GM23338 (cell line): ENCODE measurements at regions not wholly inside any gene's neighbourhood (a gene's known extent, or its start where the extent isn't known, plus 50 kb on each side); places are given as distances from the start of the nearest gene placed in this dataset.

Source experiments
- CREB1 ChIP-seq: fragments of 250-450 bp; sonication (Bioruptor Pico); IDR thresholded peaks from 2 replicates; pipeline ENCODE4 v1.5.0; 2020; ENCODE audit warnings: low read depth, mild to moderate bottlenecking, moderate library complexity
- CTCF ChIP-seq, 2 experiments: fragments of 200-600 bp in 1 of 2; sonication (generic) in 1 of 2; conservative IDR thresholded peaks; 2 replicates each; pipeline versions ENCODE4 v1.5.1 to v1.6.1; 2016 to 2017; ENCODE audit warnings: antibody characterized with exemption in 2 of 2, low read depth in 2 of 2, mild to moderate bottlenecking in 2 of 2, moderate library complexity in 1 of 2
- ETS1 ChIP-seq: IDR thresholded peaks from 2 replicates; pipeline ENCODE4 v1.6.1; 2016; ENCODE audit warnings: antibody characterized with exemption
- EZH2 ChIP-seq: fragments of 200-600 bp; sonication (generic); IDR thresholded peaks from one replicate; pipeline ENCODE4 v1.8.0; 2017; ENCODE audit warnings: antibody characterized with exemption, mild to moderate bottlenecking, low read depth; ENCODE audit not compliant: unreplicated experiment
- EZH2phosphoT487 ChIP-seq: fragments of 200-600 bp; sonication (generic); IDR thresholded peaks from one replicate; pipeline ENCODE4 v1.8.1; 2018; ENCODE audit warnings: antibody characterized with exemption; ENCODE audit not compliant: unreplicated experiment
- JUNB ChIP-seq: IDR thresholded peaks from one replicate; pipeline ENCODE4 v1.6.1; 2016; ENCODE audit warnings: antibody characterized with exemption; ENCODE audit not compliant: unreplicated experiment
- POLR2AphosphoS5 ChIP-seq: IDR thresholded peaks from 2 replicates; pipeline ENCODE4 v1.6.1; 2016; ENCODE audit warnings: antibody characterized with exemption, low read depth
- REST ChIP-seq: IDR thresholded peaks from one replicate; pipeline ENCODE4 v1.6.1; 2018; ENCODE audit warnings: antibody characterized with exemption; ENCODE audit not compliant: unreplicated experiment
- STAT1 ChIP-seq: IDR thresholded peaks from one replicate; pipeline ENCODE4 v1.6.1; 2016; ENCODE audit warnings: antibody characterized with exemption; ENCODE audit not compliant: unreplicated experiment
- ZNF114 ChIP-seq: fragments of 250-450 bp; sonication (Bioruptor Pico); IDR thresholded peaks from 2 replicates; pipeline ENCODE4 v1.5.0; 2020; ENCODE audit warnings: mild to moderate bottlenecking, moderate library complexity
- ZNF462 ChIP-seq: fragments of 250-450 bp; sonication (Bioruptor Pico); IDR thresholded peaks from 2 replicates; pipeline ENCODE4 v1.5.0; 2020; ENCODE audit warnings: mild to moderate bottlenecking, moderate library complexity

DNA sequence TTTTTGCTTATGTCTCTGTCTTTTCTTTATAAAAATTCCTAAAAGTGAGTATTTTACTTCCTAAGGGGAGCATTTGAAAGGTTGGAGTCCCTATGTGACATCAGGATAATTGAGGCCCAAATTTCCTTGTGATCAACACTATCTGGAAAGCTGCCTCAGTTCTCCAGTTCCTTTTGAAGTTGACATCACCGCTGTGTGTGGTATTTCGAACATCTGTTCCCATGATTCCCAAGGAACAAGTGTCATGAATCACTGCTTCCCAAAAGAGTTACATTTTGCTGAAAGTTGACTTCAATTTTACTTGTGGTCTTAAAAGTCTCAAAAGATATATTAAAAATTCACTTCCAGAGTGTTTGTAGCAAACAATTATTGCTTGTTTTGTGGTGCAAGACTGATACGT, 452.1 kb upstream of the RGMB start:
- TF ChIP-seq CTCF (conservative IDR thresholded peaks at IDR 0.05; ENCODE audit: low read depth in 2 of 2), result no peak
- no peak for TF ChIP-seq EZH2phosphoT487
- TF ChIP-seq POLR2AphosphoS5, result no peak
- TF ChIP-seq ETS1, result no peak
- no peak for TF ChIP-seq ZNF462 (CRISPR knock-in tag)
- TF ChIP-seq REST, result no peak
- TF ChIP-seq JUNB, result no peak
- TF ChIP-seq CREB1 (CRISPR knock-in tag), result no peak
- TF ChIP-seq EZH2, result no peak
- no peak for TF ChIP-seq ZNF114 (CRISPR knock-in tag)
- no peak for TF ChIP-seq STAT1
